SK-N-SH treated with all-trans-retinoic acid at 6 μM for 48 hours (cell line): ENCODE measurements at regions not wholly inside any gene's neighbourhood (a gene's known extent, or its start where the extent isn't known, plus 50 kb on each side); places are given as distances from the start of the nearest gene placed in this dataset.

Experiments used
- ATAC-seq: fragments of 200-7000 bp; cut with Tn5 transposase; 3 replicates; pipeline ENCODE4 v1.9.1; 2020; ENCODE audit warnings: mild to moderate bottlenecking, moderate library complexity
- ARNTL ChIP-seq: fragments of 450-650 bp; formaldehyde crosslinking; IDR thresholded peaks from 2 replicates; pipeline ENCODE4 v1.5.0; 2020; ENCODE audit warnings: low read depth, mild to moderate bottlenecking, moderate library complexity, borderline replicate concordance
- BACH2 ChIP-seq: fragments of 250-450 bp; sonication (Bioruptor Pico); IDR thresholded peaks from 2 replicates; pipeline ENCODE4 v1.9.0; 2021; ENCODE audit warnings: mild to moderate bottlenecking, borderline replicate concordance
- CREB5 ChIP-seq: fragments of 250-450 bp; sonication (Bioruptor Pico); IDR thresholded peaks from 2 replicates; pipeline ENCODE4 v1.5.1; 2020; ENCODE audit warnings: low read depth, mild to moderate bottlenecking, moderate library complexity
- CSDC2 ChIP-seq: fragments of 250-450 bp; sonication (Bioruptor Pico); IDR thresholded peaks from 2 replicates; pipeline ENCODE4 v1.5.0; 2020; ENCODE audit warnings: mild to moderate bottlenecking, moderate library complexity
- CSRNP3 ChIP-seq: fragments of 250-450 bp; sonication (Bioruptor Pico); IDR thresholded peaks from 2 replicates; pipeline ENCODE4 v1.5.1; 2021; ENCODE audit warnings: mild to moderate bottlenecking, moderate library complexity
- GLIS3 ChIP-seq: fragments of 250-450 bp; sonication (Bioruptor Pico); IDR thresholded peaks from 2 replicates; pipeline ENCODE4 v1.5.0; 2020; ENCODE audit warnings: mild to moderate bottlenecking, moderate library complexity
- ISL1 ChIP-seq: fragments of 250-450 bp; sonication (Bioruptor Pico); IDR thresholded peaks from 2 replicates; pipeline ENCODE4 v2.1.2; 2022; ENCODE audit warnings: mild to moderate bottlenecking, moderate library complexity
- OSR1 ChIP-seq: fragments of 250-450 bp; sonication (Bioruptor Pico); IDR thresholded peaks from 2 replicates; pipeline ENCODE4 v1.8.0; 2022; ENCODE audit warnings: moderate library complexity, mild to moderate bottlenecking, inconsistent platforms
- PATZ1 ChIP-seq: fragments of 250-450 bp; sonication (Bioruptor Pico); IDR thresholded peaks from 2 replicates; pipeline ENCODE4 v1.8.0; 2020; ENCODE audit warnings: mild to moderate bottlenecking, moderate library complexity, borderline replicate concordance
- PPARA ChIP-seq: fragments of 250-450 bp; sonication (Bioruptor Pico); IDR thresholded peaks from 2 replicates; pipeline ENCODE4 v1.5.0; 2020; ENCODE audit warnings: mild to moderate bottlenecking, borderline replicate concordance
- RARB ChIP-seq: fragments of 250-450 bp; sonication (Bioruptor Pico); IDR thresholded peaks from 2 replicates; pipeline ENCODE4 v1.8.0; 2021; ENCODE audit warnings: mild to moderate bottlenecking, moderate library complexity
- SNAI2 ChIP-seq: fragments of 250-450 bp; sonication (Bioruptor Pico); IDR thresholded peaks from 2 replicates; pipeline ENCODE4 v1.5.0; 2020; ENCODE audit warnings: mild to moderate bottlenecking, moderate library complexity
- TCF4 ChIP-seq: fragments of 250-450 bp; sonication (Bioruptor Pico); IDR thresholded peaks from 2 replicates; pipeline ENCODE4 v1.8.0; 2021; ENCODE audit warnings: mild to moderate bottlenecking, moderate library complexity, borderline replicate concordance
- TOX ChIP-seq: fragments of 250-450 bp; sonication (Bioruptor Pico); IDR thresholded peaks from 2 replicates; pipeline ENCODE4 v1.8.0; 2021; ENCODE audit warnings: mild to moderate bottlenecking, moderate library complexity, borderline replicate concordance
- ZC3H10 ChIP-seq: fragments of 250-450 bp; sonication (Bioruptor Pico); IDR thresholded peaks from 2 replicates; pipeline ENCODE4 v1.5.1; 2021; ENCODE audit warnings: mild to moderate bottlenecking, moderate library complexity
- ZFP3 ChIP-seq: fragments of 250-450 bp; sonication (Bioruptor Pico); IDR thresholded peaks from 2 replicates; pipeline ENCODE4 v1.5.0; 2020; ENCODE audit warnings: mild to moderate bottlenecking, moderate library complexity
- ZFP30 ChIP-seq: fragments of 450-650 bp; formaldehyde crosslinking; IDR thresholded peaks from 2 replicates; pipeline ENCODE4 v1.5.0; 2022; ENCODE audit warnings: mild to moderate bottlenecking, moderate library complexity
- ZNF565 ChIP-seq: fragments of 450-650 bp; formaldehyde crosslinking; conservative IDR thresholded peaks from 2 replicates; pipeline ENCODE4 v1.5.0; 2020; ENCODE audit warnings: low read depth, mild to moderate bottlenecking, moderate library complexity
- ZNF70 ChIP-seq: fragments of 450-650 bp; formaldehyde crosslinking; IDR thresholded peaks from 2 replicates; pipeline ENCODE4 v1.5.0; 2020; ENCODE audit warnings: mild to moderate bottlenecking, moderate library complexity
- ZNF8 ChIP-seq: fragments of 450-650 bp; formaldehyde crosslinking; IDR thresholded peaks from 2 replicates; pipeline ENCODE4 v1.5.0; 2020; ENCODE audit warnings: mild to moderate bottlenecking, moderate library complexity
- TF ChIP-seq, protein P1 (sequence below): fragments of 250-450 bp; sonication (Bioruptor Pico); IDR thresholded peaks from 2 replicates; pipeline ENCODE4 v1.5.0; 2020; ENCODE audit warnings: mild to moderate bottlenecking, moderate library complexity

GRCh38 chr12:76263696-76264095 lies 84.5 kb downstream of the BBS10 start:
- ATAC-seq: no peak
- TF ChIP-seq OSR1 (CRISPR knock-in tag) (no peak), ZNF565 (CRISPR knock-in tag) (no peak)
- TF ChIP-seq, all 23 proteins: peak for 0

DNA sequence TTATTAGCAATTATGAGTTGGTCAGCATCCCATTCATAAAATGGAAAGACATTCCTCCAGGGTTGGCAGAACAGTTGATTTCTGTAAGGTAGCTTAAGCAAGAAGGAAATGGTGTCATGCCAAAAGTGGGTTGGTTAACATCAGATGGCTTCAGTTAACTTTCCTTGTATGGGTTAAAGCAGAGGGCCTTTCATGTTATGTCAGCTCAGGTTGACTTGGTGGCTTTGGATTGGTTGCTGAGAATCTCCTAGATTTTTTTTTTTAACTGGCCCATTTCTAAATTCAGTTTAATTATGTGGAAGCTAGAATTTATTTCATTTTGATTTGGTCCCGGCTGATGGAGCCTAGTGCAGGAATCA lies 87.8 kb downstream of the BBS10 start:
- peak; percentile 47 for ATAC-seq
- no peak for TF ChIP-seq ZC3H10 (CRISPR knock-in tag)
- no peak for TF ChIP-seq ZFP3 (CRISPR knock-in tag)
- no peak for TF ChIP-seq ZNF565 (CRISPR knock-in tag)
- TF ChIP-seq, all 23 proteins: peak for 0

GRCh38 chr12:76259660-76260389 lies 88.4 kb downstream of the BBS10 start:
- ATAC-seq: peak; percentile 87
- no peak for TF ChIP-seq ZNF8 (CRISPR knock-in tag)
- no peak for TF ChIP-seq ZNF565 (CRISPR knock-in tag)
- no peak for TF ChIP-seq GLIS3 (CRISPR knock-in tag)
- no peak for TF ChIP-seq ZC3H10 (CRISPR knock-in tag)
- TF ChIP-seq PPARA: no peak
- TF ChIP-seq CSDC2 (CRISPR knock-in tag): no peak
- TF ChIP-seq, protein P1, sequence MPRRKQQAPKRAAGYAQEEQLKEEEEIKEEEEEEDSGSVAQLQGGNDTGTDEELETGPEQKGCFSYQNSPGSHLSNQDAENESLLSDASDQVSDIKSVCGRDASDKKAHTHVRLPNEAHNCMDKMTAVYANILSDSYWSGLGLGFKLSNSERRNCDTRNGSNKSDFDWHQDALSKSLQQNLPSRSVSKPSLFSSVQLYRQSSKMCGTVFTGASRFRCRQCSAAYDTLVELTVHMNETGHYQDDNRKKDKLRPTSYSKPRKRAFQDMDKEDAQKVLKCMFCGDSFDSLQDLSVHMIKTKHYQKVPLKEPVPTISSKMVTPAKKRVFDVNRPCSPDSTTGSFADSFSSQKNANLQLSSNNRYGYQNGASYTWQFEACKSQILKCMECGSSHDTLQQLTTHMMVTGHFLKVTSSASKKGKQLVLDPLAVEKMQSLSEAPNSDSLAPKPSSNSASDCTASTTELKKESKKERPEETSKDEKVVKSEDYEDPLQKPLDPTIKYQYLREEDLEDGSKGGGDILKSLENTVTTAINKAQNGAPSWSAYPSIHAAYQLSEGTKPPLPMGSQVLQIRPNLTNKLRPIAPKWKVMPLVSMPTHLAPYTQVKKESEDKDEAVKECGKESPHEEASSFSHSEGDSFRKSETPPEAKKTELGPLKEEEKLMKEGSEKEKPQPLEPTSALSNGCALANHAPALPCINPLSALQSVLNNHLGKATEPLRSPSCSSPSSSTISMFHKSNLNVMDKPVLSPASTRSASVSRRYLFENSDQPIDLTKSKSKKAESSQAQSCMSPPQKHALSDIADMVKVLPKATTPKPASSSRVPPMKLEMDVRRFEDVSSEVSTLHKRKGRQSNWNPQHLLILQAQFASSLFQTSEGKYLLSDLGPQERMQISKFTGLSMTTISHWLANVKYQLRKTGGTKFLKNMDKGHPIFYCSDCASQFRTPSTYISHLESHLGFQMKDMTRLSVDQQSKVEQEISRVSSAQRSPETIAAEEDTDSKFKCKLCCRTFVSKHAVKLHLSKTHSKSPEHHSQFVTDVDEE (CRISPR knock-in tag): no peak
- no peak for TF ChIP-seq TCF4 (CRISPR knock-in tag)
- no peak for TF ChIP-seq ZNF70
- TF ChIP-seq CREB5 (CRISPR knock-in tag): no peak
- no peak for TF ChIP-seq BACH2 (CRISPR knock-in tag)
- TF ChIP-seq ZFP30 (CRISPR knock-in tag): no peak
- no peak for TF ChIP-seq TOX (CRISPR knock-in tag)
- TF ChIP-seq CSRNP3: no peak
- no peak for TF ChIP-seq SNAI2 (CRISPR knock-in tag)
- TF ChIP-seq RARB: no peak
- TF ChIP-seq ISL1 (CRISPR knock-in tag): no peak
- TF ChIP-seq ZFP3 (CRISPR knock-in tag): no peak
- no peak for TF ChIP-seq OSR1 (CRISPR knock-in tag)

GRCh38 chr12:76259106-76259505 lies 89.1 kb downstream of the BBS10 start:
- ATAC-seq: peak; percentile 55
- TF ChIP-seq CSDC2 (CRISPR knock-in tag): no peak
- TF ChIP-seq OSR1 (CRISPR knock-in tag): no peak
- TF ChIP-seq ZFP3 (CRISPR knock-in tag): no peak
- TF ChIP-seq CSRNP3: no peak
- TF ChIP-seq BACH2 (CRISPR knock-in tag): no peak
- TF ChIP-seq ISL1 (CRISPR knock-in tag): no peak
- TF ChIP-seq SNAI2 (CRISPR knock-in tag): no peak
- no peak for TF ChIP-seq PATZ1 (CRISPR knock-in tag)
- TF ChIP-seq ZC3H10 (CRISPR knock-in tag): no peak
- TF ChIP-seq PPARA: no peak
- no peak for TF ChIP-seq TOX (CRISPR knock-in tag)
- no peak for TF ChIP-seq ARNTL (CRISPR knock-in tag)
- TF ChIP-seq ZFP30 (CRISPR knock-in tag): no peak
- TF ChIP-seq, protein P1 (CRISPR knock-in tag): no peak
- no peak for TF ChIP-seq TCF4 (CRISPR knock-in tag)
